KBM-7 (cell line): ENCODE measurements at regions not wholly inside any gene's neighbourhood (a gene's known extent, or its start where the extent isn't known, plus 50 kb on each side); places are given as distances from the start of the nearest gene placed in this dataset.
"Not testable (repeated sequence)": the region's sequence is repeated elsewhere in the genome, so short reads cannot be mapped to it uniquely, and the experiment has no call there.

Experiments
- DNase-seq: peaks from one replicate; pipeline ENCODE4 v3.0.0-alpha.2; 2015
- in situ Hi-C: fragments of 300-500 bp; cut with MboI; formaldehyde crosslinking; loops from 2 replicates; pipeline ENCODE4 v1.14.3; 2020; ENCODE audit warnings: low sequenced_read_pairs, low pct_unique_long_range_greater_than_20kb, mixed read lengths

DNA sequence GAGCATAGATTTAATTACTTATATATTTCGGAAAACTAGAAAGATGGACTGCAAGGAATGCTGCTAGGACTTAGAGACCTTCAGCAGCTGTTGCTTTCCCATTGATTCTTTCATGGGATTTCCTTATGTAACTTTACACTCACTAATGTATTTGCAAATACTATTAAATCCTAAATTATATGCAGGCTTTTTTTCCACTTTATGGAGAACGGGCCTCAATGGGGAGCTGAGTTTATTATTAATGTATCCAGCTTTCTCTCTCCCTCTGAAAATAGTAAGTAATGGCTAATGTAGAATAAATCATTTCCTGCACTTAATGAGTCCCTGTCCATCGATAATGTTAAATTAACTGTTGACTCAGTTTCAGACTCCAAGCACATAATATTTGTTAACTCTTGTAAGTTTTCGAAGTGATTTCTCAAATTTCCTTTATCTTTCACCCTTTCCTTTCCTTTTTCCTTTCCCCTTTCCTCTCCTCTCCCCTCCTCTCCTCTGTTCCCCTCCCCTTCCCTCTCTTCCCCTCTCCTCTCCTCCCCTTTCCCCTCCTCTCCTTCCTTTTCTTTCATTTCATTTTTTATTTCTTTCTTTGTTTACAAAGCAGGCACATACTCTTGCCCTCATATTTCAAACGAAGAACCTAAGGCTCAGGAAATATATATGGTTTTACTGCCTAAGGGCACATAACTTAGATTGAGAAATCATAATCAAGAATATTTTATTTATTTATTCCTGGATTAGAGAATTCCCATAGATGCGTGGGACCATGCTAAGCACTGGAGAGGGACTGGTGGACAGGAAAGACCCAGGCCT lies 503.6 kb downstream of the MMUT start:
- DNase-seq: no peak
- in situ Hi-C loops: no loop called here

- in situ Hi-C loops: no loop called here
- no peak for DNase-seq
These were observed 505.3 kb downstream of the MMUT start for GRCh38 chr6:48957781-48958180.

DNA sequence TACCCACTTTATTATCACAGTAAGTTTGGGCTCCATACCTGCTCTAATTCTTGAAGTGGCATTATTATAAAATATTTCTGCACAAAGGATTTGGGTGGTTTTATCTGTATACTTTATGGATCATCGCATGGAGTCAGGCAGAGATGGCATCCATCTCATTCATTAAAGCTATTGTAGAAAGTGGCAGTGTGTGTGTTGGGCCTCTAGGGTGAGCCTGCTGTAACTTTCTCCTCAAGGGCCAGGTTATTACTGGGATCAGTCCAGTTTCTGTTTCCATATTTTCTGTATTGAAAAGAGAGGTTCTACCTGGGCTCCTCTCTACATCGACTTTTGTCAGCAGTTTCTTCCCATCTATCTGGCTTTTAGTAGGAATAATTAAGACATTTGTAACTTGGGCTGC lies 511.1 kb downstream of the MMUT start:
- in situ Hi-C loops: no loop called here
- DNase-seq: no peak

DNA sequence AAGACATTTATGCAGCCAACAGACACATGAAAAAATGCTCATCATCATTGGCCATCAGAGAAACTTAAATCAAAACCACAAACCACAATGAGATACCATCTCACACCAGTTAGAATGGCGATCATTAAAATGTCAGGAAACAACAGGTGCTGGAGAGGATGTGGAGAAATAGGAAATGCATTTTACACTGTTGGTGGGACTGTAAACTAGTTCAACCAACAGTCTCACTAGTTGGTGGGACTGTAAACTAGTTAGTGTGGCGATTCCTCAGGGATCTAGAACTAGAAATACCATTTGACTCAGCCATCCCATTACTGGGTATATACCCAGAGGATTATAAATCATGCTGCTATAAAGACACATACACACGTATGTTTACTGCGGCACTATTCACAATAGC lies 518.8 kb downstream of the MMUT start:
- peak; percentile 14 for DNase-seq

GRCh38 chr6:48933136-48933535 lies 529.9 kb downstream of the MMUT start:
- in situ Hi-C loops: no loop called here
- DNase-seq: no peak

More for the DNA sequence above, 518.8 kb downstream of the MMUT start:
- in situ Hi-C loops: not testable (repeated sequence)

DNA sequence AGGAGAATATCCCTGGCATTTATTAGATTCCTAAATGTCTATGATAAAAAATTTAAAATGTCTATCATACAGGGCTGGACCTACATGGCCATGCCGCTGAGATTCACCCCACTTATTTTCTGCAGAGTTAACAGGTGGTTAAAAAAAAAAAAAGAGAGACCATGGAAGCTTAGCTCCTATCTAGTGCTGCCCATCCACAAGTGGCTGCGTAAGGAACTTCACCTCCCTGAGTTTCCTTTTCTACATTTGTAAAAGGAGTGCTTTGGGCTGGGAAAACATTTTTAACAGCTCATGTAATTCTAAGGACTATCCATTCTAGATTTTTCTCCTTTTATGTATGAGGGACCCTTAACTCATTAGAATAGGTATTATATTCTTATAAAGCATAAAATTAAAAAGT lies 534.1 kb downstream of the MMUT start:
- DNase-seq: no peak
- in situ Hi-C loops: no loop called here

DNA sequence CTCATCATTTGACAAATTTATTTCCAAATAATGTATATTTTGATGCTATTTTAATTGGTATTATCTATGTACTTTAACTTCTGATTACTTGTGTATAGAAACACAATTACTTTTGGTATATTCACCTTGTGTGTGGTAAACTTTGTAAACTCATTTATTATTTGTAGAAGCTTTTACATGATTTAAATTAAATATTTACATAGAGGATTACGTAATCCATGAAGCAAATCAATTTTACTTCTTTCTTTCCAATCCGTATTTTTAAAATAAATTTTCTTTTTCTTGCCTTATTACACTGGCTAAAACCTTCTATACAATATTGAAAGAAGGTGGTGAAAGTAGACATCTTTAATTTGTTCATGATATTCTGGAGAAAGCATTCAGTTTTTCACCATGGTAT lies 540.2 kb downstream of the MMUT start:
- in situ Hi-C loops: no loop called here
- DNase-seq: no peak

- in situ Hi-C loops: no loop called here
- no peak for DNase-seq
These were observed 543.5 kb downstream of the MMUT start for GRCh38 chr6:48919555-48919954.

DNA sequence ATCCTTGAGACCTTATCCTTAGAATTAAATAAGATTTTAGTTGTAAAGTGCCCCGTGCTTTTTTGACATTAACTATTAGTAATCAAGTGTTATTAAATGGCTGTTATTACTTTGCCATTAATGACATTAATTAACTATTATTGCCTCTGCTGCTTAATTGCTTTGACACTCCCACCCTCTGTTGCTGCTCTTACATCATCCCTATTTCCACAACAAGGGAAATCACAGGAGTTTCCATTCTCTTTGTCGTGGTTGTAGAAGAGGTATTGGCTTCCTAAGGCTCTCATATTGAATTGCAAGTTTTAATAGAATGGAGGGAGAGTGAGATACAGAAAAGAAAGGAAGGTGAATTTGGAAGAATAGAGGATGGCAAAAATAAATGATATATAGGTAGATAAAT lies 545.8 kb downstream of the MMUT start:
- in situ Hi-C loops: no loop called here

DNA sequence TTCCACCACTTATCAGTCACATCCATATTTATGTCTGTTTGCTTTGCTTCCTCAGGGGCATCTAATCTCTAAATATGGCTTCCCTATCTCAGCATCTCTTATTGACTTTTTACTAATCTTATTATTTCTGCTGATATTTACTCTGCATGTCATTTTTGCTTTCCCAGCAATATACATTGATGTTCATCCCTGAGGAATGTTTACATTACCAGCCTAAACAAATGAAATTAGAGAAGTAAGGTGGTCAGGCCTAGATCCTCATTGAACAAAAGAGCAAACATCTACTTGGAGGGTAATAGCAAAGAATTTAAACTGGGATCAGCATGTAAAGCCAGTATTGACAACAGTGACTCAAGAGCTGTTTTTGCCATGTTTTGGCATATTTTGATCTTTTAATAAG lies 546.4 kb downstream of the MMUT start:
- in situ Hi-C loops: no loop called here
- DNase-seq: no peak

More for the DNA sequence above, 545.8 kb downstream of the MMUT start:
- DNase-seq: no peak

GRCh38 chr6:48915591-48915990 lies 547.5 kb downstream of the MMUT start:
- in situ Hi-C loops: no loop called here
- DNase-seq: no peak

DNA sequence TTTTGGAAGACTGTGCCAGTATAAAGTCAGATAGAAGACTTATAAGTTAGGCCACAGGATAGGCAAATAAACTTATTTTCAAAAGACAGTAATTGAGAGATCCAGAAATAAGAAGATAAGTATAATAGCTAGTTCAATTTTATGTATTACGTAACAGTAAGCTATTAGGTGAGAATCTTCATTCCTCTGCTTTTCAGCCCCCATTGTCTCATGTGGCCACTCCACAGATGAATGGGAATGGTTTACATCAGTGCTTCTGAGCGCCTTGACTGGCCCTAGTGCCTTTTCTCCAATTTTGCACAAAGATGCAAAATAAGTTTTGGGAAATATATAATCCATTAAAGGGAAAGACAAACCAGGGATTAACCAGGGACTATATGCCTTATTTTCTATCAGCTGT lies 550.5 kb downstream of the MMUT start:
- no peak for DNase-seq
- in situ Hi-C loops: no loop called here

DNA sequence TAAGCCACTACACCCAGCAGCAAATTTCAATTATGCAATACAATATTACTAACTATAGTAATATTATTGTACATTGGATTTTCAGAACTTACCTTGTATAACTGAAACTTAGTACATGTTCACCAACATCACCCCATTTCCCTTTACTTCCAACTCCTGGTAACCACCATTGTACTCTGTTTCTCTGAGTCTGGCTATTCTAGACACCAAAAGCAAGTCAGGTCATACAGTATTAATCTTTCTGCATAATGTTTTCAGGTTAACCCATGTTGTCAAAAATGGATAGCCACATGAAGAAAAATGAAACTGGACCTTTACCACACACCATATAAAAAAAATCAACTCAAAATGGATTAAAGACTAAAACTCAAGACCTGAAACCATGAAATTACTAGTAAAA lies 558.2 kb downstream of the MMUT start:
- no peak for DNase-seq
- in situ Hi-C loops: no loop called here

DNA sequence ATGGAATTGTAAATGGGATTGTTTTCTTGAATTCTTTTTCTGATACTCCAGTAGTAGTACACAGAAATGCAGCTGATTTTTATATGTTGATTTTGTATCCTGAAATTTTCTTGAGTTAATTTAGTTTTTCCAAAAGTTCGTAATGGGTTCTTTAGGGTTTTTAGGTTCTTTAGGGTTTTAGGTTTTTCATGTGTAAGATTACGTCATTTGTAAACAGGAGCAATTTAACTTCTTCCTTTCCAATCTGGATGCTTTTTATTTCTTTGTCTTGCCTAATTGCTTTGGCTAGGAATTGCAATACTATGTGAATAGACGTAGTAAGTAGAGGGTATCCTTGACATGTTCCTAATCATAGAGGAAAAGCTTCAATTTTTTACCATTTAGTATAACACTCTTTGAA lies 568.6 kb downstream of the MMUT start:
- in situ Hi-C loops: no loop called here
- no peak for DNase-seq

DNA sequence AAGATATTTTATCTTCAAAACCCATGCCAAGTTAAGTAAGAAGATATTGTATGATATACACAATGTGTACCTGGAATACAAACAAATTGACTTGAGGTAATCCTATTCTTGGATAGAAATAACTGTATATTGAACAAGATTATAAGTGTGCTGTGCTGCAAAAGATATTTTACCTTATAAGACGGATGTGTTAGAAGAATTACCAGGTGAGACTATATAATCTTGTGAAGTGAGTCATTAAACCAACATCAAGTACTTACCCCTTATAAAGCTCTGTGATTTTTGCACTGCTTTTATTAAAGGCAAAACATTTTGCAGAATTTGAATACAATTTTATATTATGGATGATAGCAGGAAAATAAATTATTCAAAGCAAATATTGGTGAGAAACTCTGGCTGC lies 570.0 kb downstream of the MMUT start:
- in situ Hi-C loops: no loop called here
- no peak for DNase-seq

GRCh38 chr6:48891308-48891707 lies 571.7 kb downstream of the MMUT start:
- in situ Hi-C loops: no loop called here
- DNase-seq: no peak

DNA sequence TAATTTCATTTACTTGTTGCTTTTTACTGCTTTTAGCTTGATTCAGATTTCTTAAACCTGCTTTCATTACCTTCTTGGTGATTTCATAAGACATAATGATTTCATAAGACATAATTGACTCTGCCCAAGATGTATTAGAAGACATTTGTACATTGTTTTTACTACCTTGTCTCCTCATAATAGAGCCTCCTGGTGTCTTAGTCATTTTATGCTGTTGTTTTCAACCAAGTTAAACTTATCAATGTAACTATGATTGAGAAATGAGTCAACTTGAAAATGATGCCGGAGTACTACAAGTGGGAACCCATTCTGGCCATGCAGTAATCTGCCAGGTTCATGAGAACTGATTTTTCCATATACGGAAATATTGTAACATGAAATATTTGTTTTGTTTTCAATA lies 573.6 kb downstream of the MMUT start:
- DNase-seq: no peak
- in situ Hi-C loops: no loop called here

GRCh38 chr6:48883116-48883515 lies 579.9 kb downstream of the MMUT start:
- in situ Hi-C loops: no loop called here
- DNase-seq: no peak

DNA sequence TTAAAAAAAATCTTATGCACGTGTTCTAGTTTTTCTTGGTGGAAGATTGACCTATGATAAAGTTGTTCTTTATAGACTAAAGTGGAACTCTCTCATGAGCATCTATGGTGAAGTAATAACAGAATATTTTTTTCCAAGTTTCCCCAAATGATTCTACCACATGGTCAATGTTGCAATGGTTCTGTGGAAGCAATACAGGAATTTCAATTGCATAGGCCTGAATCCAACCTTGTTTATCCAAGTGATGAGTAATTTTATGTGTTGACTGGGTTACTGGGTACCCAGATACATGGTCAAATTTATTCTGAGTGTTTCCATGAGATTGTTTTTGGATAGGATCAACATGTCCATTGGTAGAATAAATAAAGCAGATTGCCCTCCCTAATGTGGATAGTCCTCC lies 581.5 kb downstream of the MMUT start:
- DNase-seq: no peak
- in situ Hi-C loops: no loop called here

DNA sequence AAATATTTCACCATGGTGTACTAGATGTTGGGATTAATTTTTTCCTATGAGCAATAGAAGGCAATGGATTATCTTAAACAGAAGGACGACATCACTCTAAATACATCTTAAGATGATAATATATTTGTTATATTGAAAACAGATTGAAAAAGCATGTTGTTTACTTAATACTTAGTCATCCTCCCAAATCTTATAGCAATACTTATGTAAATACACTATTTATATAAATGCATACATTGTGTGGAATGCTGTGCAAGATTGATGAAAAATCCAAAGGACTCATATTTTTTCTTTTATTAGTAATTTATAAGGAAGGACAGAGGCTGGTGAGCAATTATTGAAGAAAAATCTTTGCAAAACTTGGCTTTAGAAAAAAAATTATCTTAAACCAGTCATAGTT lies 593.5 kb downstream of the MMUT start:
- in situ Hi-C loops: no loop called here
- no peak for DNase-seq

DNA sequence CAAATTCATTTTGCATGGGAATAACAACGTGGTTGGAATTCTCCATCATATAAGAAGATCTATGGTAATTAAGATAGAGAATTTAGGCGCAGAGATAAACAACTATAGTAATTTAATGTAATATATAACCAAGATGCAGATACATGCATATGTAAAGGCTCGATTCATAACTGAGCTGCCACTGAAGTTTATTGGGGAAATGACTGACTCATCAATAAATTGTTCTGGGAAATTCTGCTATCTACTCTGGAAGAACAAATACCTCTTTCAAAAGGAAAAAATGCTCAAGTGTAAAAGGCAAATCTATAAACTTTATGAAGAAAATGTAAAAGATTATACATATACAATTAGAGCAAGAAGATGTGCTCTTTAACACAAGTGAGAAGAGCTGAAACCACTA lies 596.4 kb downstream of the MMUT start:
- DNase-seq: no peak
- in situ Hi-C loops: no loop called here
